ENCODE measurements at regions not wholly inside any gene's neighbourhood (a gene's known extent, or its start where the extent isn't known, plus 50 kb on each side); places are given as distances from the start of the nearest gene placed in this dataset.
"Not testable (repeated sequence)": the region's sequence is repeated elsewhere in the genome, so short reads cannot be mapped to it uniquely, and the experiment has no call there.

- BruUV-seq (replicated peaks); H3K9me3 ChIP-seq (ENCODE audit: control insufficient read depth, insufficient read depth, low read depth, low read length); DNase-seq (ENCODE audit: low read depth, low spot score); POLR2A ChIA-PET; CTCF ChIA-PET; H3K27ac ChIP-seq (ENCODE audit: low read length); H3K36me3 ChIP-seq (ENCODE audit: control insufficient read depth, insufficient read depth, low read length); H3K4me1 ChIP-seq (ENCODE audit: control insufficient read depth, insufficient read depth, low read length); H3K4me3 ChIP-seq (ENCODE audit: low read depth in 2 of 2, low read length in 2 of 2); H3K27me3 ChIP-seq (ENCODE audit: control insufficient read depth, insufficient read depth, low read length); ATAC-seq; in situ Hi-C loops (cut with HindIII; ENCODE audit: low pct_unique_long_range_greater_than_20kb, low sequenced_read_pairs); intact Hi-C loops (cut with micrococcal nuclease; ENCODE audit: unreplicated experiment): not testable (repeated sequence)
Observed at GRCh38 chr4:133277940-133278339, 128.8 kb downstream of the PCDH10 start.

- POLR2A ChIA-PET, result no interaction called here
- Histone ChIP-seq H3K9me3 (ENCODE audit: control insufficient read depth, insufficient read depth, low read depth, low read length) (no peaks in the 10 kb centered on the region), H3K27ac (ENCODE audit: low read length) (no peak overlapping the region), H3K4me3 (ENCODE audit: low read depth in 2 of 2, low read length in 2 of 2) (no peak overlapping the region), H3K4me1 (ENCODE audit: control insufficient read depth, insufficient read depth, low read length) (no peaks in the 10 kb centered on the region), H3K36me3 (ENCODE audit: control insufficient read depth, insufficient read depth, low read length) (no peaks in the 10 kb centered on the region), H3K27me3 (ENCODE audit: control insufficient read depth, insufficient read depth, low read length) (no peaks in the 10 kb centered on the region)
- in situ Hi-C loops (cut with HindIII; ENCODE audit: low pct_unique_long_range_greater_than_20kb, low sequenced_read_pairs) (no loop called here), intact Hi-C loops (cut with micrococcal nuclease; ENCODE audit: unreplicated experiment) (no loop called here)
- no peak for ATAC-seq
- CTCF ChIA-PET, result no interaction called here
- TF ChIP-seq TCF7L2 (IDR thresholded peaks at IDR 0.05; ENCODE audit: low read depth, low read length) (no peak), POLR2AphosphoS5 (IDR thresholded peaks at IDR 0.05; ENCODE audit: low read depth, low read length) (no peak), REST (IDR thresholded peaks at IDR 0.05; ENCODE audit: insufficient read depth in 1 of 2, low read depth in 2 of 2, low read length in 1 of 2) (no peak), CTCF (IDR thresholded peaks at IDR 0.05) (no peak), SIN3A (IDR thresholded peaks at IDR 0.05; ENCODE audit: borderline replicate concordance, insufficient read depth, low read depth, low read length) (no peak)
- no peak for DNase-seq (ENCODE audit: low read depth, low spot score)
- no TSS peak for BruUV-seq (replicated peaks)
Observed at GRCh38 chr4:133275246-133275645, 126.2 kb downstream of the PCDH10 start.

- no peaks in the 10 kb centered on the region for H3K36me3 ChIP-seq (ENCODE audit: control insufficient read depth, insufficient read depth, low read length)
- in situ Hi-C loops (cut with HindIII; ENCODE audit: low pct_unique_long_range_greater_than_20kb, low sequenced_read_pairs) (no loop called here), intact Hi-C loops (cut with micrococcal nuclease; ENCODE audit: unreplicated experiment) (no loop called here)
- BruUV-seq (replicated peaks), result no TSS peak
- POLR2A ChIA-PET, result no interaction called here
- H3K27ac ChIP-seq (ENCODE audit: low read length), result no peak overlapping the region
- ATAC-seq (no peak), DNase-seq (ENCODE audit: low read depth, low spot score) (no peak)
- H3K27me3 ChIP-seq (ENCODE audit: control insufficient read depth, insufficient read depth, low read length), result no peaks in the 10 kb centered on the region
- CTCF ChIA-PET, result no interaction called here
- TF ChIP-seq POLR2AphosphoS5 (IDR thresholded peaks at IDR 0.05; ENCODE audit: low read depth, low read length), result no peak
- H3K4me1 ChIP-seq (ENCODE audit: control insufficient read depth, insufficient read depth, low read length), result no peaks in the 10 kb centered on the region
- H3K4me3 ChIP-seq (ENCODE audit: low read depth in 2 of 2, low read length in 2 of 2), result no peak overlapping the region
- H3K9me3 ChIP-seq (ENCODE audit: control insufficient read depth, insufficient read depth, low read depth, low read length), result no peaks in the 10 kb centered on the region
Observed at GRCh38 chr4:133273401-133273800, 124.3 kb downstream of the PCDH10 start.

Data from Panc1 (cell line).